Peyer's patch (tissue), 4 donors: ENCODE measurements at regions not wholly inside any gene's neighbourhood (a gene's known extent, or its start where the extent isn't known, plus 50 kb on each side); places are given as distances from the start of the nearest gene placed in this dataset.

Source experiments
- DNase-seq, 3 donors: peaks; one replicate each; pipeline ENCODE4 v3.0.0-alpha.2; 2017 to 2019
- H3K27ac ChIP-seq, 4 donors: fragments of 200-600 bp; sonication (generic); one replicate each; pipeline ENCODE4 v1.5.1; 2016 to 2019
- H3K27me3 ChIP-seq, 2 donors: fragments of 200-600 bp; sonication (generic); one replicate each; pipeline ENCODE4 v1.5.1; 2019
- H3K36me3 ChIP-seq, 3 donors: fragments of 200-600 bp; sonication (generic); one replicate each; pipeline ENCODE4 v1.5.1; 2016 to 2019
- H3K4me1 ChIP-seq, 4 donors: fragments of 200-600 bp; sonication (generic); one replicate each; pipeline ENCODE4 v1.5.1; 2016 to 2019
- H3K4me3 ChIP-seq, 4 donors: fragments of 200-600 bp; sonication (generic); 1 replicate in 3 of 4; 2 replicates in 1 of 4; pipeline ENCODE4 v1.5.1; 2016 to 2019; ENCODE audit warnings: mild to moderate bottlenecking in 1 of 4
- H3K9me3 ChIP-seq, 4 donors: fragments of 200-600 bp; sonication (generic); one replicate each; pipeline ENCODE4 v1.5.1; 2016 to 2019; ENCODE audit warnings: mild to moderate bottlenecking in 1 of 4
- POLR2A ChIP-seq, 2 donors: fragments of 450-650 bp; IDR thresholded peaks; one replicate each; pipeline ENCODE4 v1.5.1; 2017; ENCODE audit warnings: antibody characterized with exemption in 2 of 2, mild to moderate bottlenecking in 2 of 2, moderate library complexity in 2 of 2
- TF ChIP-seq, protein P1 (sequence below), 6 experiments: fragments of 450-650 bp in 4 of 6; fragments of 200-600 bp in 2 of 6; sonication (generic) in 1 of 6; IDR thresholded peaks; one replicate each; pipeline ENCODE4 v1.5.1; 2017 to 2019; ENCODE audit warnings: antibody characterized with exemption in 6 of 6, mild to moderate bottlenecking in 3 of 6, moderate library complexity in 1 of 6

DNA sequence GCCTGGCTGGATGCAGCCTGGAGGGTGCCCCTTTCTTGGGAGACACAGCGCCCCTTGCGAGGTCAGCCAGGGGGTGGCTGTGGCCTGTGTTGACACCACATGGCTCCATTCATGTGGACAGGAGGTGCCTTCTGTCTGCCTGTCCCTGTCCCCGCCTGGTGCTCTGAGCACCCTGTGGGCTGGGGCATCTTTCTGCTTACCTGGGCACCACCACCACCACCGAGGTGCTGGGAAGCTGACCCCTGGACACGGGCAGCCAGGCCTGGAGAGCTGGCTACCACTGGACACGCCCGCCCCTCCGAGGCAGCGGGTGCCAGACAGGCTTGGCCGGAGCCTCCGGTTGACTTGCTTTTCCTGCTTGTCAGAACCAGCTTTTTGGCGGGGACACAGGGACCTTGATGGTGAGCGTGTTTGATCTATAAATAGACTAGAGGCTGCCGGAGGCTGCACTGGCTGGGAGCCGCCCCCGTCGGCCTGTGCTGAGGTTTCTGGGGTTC, 121.3 kb upstream of the GSE1 start:
- H3K36me3 ChIP-seq: no peaks in the 10 kb centered on the region
- H3K9me3 ChIP-seq: no peaks in the 10 kb centered on the region
- H3K27me3 ChIP-seq: no peaks in the 10 kb centered on the region
- peaks cover 0 to 14% (median 2%) of the 10 kb centered on the region in 4 donors for H3K4me1 ChIP-seq
- no peak for DNase-seq
- TF ChIP-seq POLR2A (IDR thresholded peaks at IDR 0.05): no peak
- TF ChIP-seq, protein P1, sequence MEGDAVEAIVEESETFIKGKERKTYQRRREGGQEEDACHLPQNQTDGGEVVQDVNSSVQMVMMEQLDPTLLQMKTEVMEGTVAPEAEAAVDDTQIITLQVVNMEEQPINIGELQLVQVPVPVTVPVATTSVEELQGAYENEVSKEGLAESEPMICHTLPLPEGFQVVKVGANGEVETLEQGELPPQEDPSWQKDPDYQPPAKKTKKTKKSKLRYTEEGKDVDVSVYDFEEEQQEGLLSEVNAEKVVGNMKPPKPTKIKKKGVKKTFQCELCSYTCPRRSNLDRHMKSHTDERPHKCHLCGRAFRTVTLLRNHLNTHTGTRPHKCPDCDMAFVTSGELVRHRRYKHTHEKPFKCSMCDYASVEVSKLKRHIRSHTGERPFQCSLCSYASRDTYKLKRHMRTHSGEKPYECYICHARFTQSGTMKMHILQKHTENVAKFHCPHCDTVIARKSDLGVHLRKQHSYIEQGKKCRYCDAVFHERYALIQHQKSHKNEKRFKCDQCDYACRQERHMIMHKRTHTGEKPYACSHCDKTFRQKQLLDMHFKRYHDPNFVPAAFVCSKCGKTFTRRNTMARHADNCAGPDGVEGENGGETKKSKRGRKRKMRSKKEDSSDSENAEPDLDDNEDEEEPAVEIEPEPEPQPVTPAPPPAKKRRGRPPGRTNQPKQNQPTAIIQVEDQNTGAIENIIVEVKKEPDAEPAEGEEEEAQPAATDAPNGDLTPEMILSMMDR (IDR thresholded peaks at IDR 0.05): no peak
- H3K27ac ChIP-seq: no peak overlapping the region
- no peak overlapping the region for H3K4me3 ChIP-seq

DNA sequence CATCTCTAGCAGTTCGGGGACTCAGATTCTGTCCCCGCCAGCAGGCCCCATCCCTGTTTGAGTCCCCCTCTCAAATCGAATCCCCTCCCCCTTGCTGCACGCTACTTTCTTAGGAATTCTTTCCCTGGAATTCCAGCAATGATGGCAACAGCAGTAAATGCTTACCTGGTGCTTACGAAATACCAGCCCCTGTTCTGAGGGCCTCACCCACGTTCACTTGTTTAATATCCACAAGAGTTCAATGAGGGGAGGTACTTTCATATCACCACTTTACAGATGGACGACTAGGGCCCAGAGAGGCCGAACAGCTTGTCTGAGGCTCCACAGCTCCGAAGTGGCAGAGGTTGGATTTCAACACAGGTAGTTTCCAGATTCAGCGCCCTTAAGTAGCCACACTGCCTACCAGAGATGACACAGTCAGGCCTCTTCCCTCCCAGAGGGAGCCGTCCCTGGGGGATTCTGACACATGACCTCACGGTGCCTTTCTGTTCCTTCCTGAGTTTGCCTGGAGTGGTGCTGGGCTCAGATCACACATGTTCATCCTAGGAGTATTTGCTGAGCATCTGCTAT, 120.7 kb upstream of the GSE1 start:
- no peaks in the 10 kb centered on the region for H3K9me3 ChIP-seq
- no peak overlapping the region for H3K27ac ChIP-seq
- TF ChIP-seq, protein P1 (IDR thresholded peaks at IDR 0.05): no peak
- TF ChIP-seq POLR2A (IDR thresholded peaks at IDR 0.05): no peak
- no peak for DNase-seq
- H3K27me3 ChIP-seq: no peaks in the 10 kb centered on the region
- no peak overlapping the region for H3K4me3 ChIP-seq
- peaks cover 0 to 14% (median 2%) of the 10 kb centered on the region in 4 donors for H3K4me1 ChIP-seq
- H3K36me3 ChIP-seq: no peaks in the 10 kb centered on the region

DNA sequence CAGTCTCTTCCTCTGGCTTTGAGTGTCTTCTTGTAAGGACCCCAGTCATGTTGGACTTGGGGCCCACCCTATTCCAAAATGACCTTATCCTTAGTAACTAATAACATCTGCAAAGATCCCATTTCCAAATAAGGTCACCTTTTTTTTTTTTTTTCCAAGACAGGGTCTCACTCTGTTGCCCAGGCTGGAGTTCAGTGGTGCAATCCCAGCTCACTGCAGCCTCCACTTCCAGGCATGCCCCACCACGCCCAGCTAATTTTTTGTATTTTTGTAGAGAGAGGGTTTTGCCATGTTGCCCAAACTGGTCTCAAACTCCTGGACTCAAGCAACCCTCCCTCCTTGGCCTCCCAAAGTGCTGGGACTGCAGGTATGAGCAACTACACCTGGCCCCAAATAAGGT, 118.8 kb upstream of the GSE1 start:
- Histone ChIP-seq H3K27me3 (no peaks in the 10 kb centered on the region), H3K4me3 (no peak overlapping the region), H3K27ac (no peak overlapping the region), H3K36me3 (no peaks in the 10 kb centered on the region), H3K4me1 (peaks cover 0 to 14% (median 2%) of the 10 kb centered on the region in 4 donors), H3K9me3 (no peaks in the 10 kb centered on the region)
- DNase-seq: no peak
- TF ChIP-seq, protein P1 (IDR thresholded peaks at IDR 0.05): no peak
- TF ChIP-seq POLR2A (IDR thresholded peaks at IDR 0.05): no peak

DNA sequence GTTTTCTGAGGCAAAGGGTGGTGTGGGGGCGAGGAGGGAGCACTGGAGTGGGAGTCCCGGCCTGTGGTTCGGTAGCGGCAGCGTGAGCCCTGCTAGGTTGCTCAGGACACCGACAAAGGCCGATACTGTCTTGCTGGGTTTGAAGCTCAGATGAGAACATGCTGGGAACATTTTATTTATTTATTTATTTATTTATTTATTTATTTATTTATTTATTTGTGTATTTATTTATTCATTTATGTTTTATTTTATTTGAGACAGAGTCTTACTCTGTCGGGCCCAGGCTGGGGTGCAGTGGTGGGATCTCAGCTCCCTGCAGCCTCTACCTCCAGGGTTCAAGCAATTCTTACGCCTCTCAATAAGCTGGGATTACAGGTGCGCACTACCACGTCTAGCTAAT, 117.9 kb upstream of the GSE1 start:
- Histone ChIP-seq H3K9me3 (no peaks in the 10 kb centered on the region), H3K27ac (no peak overlapping the region), H3K27me3 (no peaks in the 10 kb centered on the region), H3K4me3 (no peak overlapping the region), H3K36me3 (no peaks in the 10 kb centered on the region), H3K4me1 (peaks cover 0 to 14% (median 2%) of the 10 kb centered on the region in 4 donors)
- no peak for DNase-seq
- TF ChIP-seq POLR2A (IDR thresholded peaks at IDR 0.05): no peak
- TF ChIP-seq, protein P1 (IDR thresholded peaks at IDR 0.05): no peak

DNA sequence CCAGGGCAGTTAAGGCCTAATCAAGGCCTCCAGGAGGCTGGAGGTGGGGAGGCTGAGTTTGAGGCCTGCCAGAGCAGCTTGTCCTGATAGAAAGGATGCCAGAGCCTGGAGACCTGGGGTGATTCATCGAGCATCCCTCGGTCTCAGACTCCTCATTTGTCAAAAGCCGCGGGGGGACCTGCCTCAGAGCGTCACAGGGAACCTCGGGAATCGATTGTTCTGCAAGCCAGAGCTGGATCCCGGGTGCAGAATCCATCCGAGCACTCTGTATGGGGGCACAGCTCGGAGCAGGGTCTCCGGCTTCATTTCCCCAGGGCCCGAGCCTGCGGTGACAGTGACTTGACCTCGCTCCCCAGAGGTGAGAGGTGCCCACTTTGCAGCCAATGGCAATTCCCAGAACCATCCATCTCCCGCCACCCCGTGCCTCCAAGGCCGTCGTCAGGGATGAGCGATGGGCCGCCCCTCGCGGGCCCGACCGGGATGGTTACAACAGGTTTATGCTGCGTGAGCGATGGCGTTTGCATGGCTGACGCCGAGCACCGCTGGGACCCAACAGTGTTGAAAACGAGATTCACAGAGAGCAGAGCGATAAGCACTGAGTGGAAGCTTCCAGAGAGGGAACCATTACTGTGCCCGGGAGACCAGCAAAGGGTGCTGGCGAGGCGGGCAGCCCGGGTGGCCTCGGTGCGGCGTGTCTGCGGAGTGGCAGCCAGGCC, 117.1 kb upstream of the GSE1 start:
- TF ChIP-seq, protein P1 (IDR thresholded peaks at IDR 0.05): no peak
- no peak for TF ChIP-seq POLR2A (IDR thresholded peaks at IDR 0.05)

More for the DNA sequence above, 117.1 kb upstream of the GSE1 start:
- H3K36me3 ChIP-seq: no peaks in the 10 kb centered on the region
- no peak for DNase-seq
- H3K4me1 ChIP-seq: peaks cover 0 to 14% (median 1%) of the 10 kb centered on the region in 4 donors
- no peaks in the 10 kb centered on the region for H3K27me3 ChIP-seq
- H3K4me3 ChIP-seq: no peak overlapping the region
- H3K9me3 ChIP-seq: no peaks in the 10 kb centered on the region
- no peak overlapping the region for H3K27ac ChIP-seq
